Fibroblast of skin of back (primary cell): ENCODE measurements at regions not wholly inside any gene's neighbourhood (a gene's known extent, or its start where the extent isn't known, plus 50 kb on each side); places are given as distances from the start of the nearest gene placed in this dataset.
"Not testable (repeated sequence)": the region's sequence is repeated elsewhere in the genome, so short reads cannot be mapped to it uniquely, and the experiment has no call there.

ENCODE experiments used
- DNase-seq: peaks from one replicate; pipeline ENCODE4 v3.0.0-alpha.2; 2013

DNA sequence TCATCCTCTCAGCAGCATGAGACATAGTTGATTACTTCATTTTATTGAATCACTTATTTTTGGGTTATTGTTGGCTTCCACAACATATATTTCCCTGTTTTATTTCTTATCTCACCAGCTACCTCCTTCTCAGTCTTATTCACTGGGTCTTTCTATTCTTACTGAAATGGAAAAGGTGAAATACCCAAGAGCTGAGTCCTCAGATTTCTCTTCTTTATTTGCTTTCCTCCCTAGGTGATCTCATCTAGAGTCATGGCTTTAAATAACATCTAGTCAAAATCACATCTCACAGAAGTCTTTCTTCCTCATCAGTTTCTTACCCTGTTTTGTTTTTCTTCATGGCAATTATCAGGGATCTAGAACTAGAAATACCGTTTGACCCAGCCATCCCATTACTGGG lies 105.0 kb upstream of the RBBP8 start:
- DNase-seq: peak; percentile 49

GRCh38 chr18:22828583-22828982 lies 104.5 kb upstream of the RBBP8 start:
- DNase-seq: not testable (repeated sequence)

DNA sequence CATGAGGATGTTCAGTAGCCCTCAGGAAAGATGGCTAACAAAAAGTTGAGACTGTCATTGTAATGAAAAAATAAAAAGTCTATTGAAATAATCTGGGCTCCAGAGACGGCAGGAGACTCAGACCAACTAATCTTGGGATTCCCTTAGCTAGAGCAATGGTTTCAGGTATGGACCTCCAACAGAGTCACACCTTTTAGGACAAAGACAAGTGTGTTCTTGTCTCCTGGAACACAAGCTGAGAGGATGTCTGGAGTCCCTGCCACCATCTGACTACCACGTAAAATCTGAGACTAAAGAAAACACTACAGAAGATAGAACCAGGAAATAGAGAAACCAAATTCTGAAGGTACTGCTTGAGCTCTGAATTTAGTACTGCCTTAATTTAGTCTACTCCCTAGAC lies 103.3 kb upstream of the RBBP8 start:
- DNase-seq: no peak

DNA sequence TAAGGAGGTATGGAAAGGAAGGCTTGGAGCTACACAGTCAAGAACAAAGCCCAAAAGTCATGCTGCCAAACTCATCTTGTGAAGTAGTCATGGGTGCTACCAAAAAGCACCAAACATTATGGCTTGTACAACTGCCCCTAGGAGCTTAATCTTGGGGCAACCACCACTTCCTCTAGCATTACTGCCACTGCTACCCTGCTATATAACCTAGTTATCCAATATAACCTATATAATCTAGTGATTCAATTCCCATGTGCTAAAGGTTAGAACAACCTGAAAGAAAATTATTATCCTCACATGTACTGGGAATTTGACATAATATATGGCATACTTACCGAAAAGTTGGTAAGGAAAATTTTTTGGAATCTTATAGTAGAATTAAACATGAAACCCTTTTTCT lies 102.6 kb upstream of the RBBP8 start:
- no peak for DNase-seq

DNA sequence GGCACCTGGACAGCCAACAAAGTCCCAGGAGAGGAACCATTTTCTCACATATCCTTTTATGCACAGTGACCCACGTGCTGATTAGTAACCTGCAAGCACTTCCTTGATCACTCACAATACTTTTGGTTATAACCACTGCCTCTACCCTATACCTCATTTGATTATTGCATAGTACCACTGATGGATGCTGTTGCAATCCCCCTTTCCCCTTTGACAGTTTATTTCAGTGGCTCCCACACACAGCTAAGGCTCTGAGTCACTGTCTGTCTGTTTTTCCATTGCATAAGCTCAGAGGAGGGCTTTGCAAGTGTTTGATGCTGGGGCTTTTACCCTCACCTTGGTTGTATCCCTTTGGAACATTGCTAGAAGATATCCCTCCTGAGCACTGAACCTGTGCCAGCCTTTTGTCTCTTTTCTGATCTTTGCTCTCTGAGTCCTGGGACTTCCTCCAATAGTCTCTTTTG lies 101.7 kb upstream of the RBBP8 start:
- peak; percentile 23 for DNase-seq

- no peak for DNase-seq
Observed at GRCh38 chr18:22836932-22837331, 96.2 kb upstream of the RBBP8 start.

- peak; percentile 35 for DNase-seq
Observed at GRCh38 chr18:22838221-22838620, 94.9 kb upstream of the RBBP8 start.

- DNase-seq: no peak
Observed at GRCh38 chr18:22838639-22839277, 94.4 kb upstream of the RBBP8 start.

DNA sequence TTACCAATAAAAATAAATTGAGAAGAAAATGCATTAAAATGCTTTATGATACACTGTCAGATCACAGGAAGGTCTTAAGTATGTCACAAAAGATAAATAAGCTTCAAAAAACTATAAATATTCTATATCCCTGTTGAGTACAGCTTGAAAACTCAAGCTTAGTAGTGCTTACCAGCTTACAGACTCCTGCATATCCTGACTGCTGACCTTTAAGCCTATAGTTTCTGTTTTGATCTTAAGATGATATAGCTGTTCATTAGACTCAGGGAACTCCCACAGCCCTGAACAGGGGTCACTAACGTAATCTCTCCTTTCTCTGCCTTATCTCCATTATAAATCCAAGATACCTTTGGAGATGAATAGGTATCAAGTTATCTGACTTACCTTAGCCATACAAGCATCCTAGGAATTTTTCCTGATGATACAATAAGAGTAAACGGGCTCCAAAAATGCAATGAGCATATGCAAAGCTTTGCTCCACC lies 93.7 kb upstream of the RBBP8 start:
- no peak for DNase-seq

- DNase-seq: peak; percentile 9
Observed at GRCh38 chr18:22840606-22841144, 92.5 kb upstream of the RBBP8 start.

- no peak for DNase-seq
Observed at GRCh38 chr18:22841840-22842239, 91.3 kb upstream of the RBBP8 start.

GRCh38 chr18:22844190-22844589 lies 88.9 kb upstream of the RBBP8 start:
- DNase-seq: peak; percentile 2

GRCh38 chr18:22844628-22845027 lies 88.5 kb upstream of the RBBP8 start:
- no peak for DNase-seq

DNA sequence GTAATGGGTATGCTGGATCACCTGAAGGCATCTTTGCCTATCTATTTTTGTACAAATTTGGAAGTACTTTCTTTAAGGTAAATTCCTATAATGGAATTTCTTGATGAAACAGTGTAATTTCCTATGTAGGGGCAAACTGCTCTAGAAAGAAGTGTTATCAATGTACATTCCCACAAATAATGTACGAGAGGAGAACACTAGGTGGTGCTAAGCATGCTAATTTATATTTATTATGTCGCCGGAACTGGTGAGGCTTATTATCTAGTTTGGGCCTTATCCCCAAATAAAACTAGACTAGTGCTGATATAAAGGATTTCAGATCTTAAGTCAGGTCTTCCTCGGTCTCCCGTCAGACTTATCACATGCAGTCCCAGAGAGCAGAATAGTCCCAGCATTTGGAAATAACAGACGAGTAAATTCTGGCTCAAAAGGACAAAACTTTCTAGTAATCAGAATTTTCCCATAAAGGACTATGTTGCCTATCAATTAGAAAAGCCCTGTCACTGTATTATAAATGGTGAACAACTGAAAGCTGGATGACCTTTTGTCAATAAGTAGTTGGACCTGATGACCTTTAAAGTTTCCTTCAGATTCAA lies 86.9 kb upstream of the RBBP8 start:
- DNase-seq: peak; percentile 24

- no peak for DNase-seq
Observed at GRCh38 chr18:22846697-22847096, 86.4 kb upstream of the RBBP8 start.

DNA sequence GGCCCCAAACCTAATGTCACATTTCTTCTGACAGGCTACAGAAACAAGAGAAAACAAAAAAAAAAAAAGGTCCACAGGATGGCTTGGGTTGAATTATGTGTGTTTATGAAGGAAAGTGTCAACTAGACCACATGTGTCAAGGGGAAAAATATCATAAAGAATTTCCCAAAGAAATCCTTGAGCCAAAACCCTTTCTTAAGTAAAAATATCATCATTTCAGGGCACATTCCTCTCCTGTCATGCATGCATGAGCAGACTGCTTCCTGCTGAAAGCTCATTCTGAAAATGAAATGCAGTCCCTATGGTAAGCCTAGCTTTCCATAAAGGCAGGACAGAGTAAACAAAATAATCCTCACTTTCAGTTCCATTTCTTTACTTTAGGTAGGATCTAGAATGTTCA lies 85.7 kb upstream of the RBBP8 start:
- peak; percentile 2 for DNase-seq

- DNase-seq: no peak
Observed at GRCh38 chr18:22847867-22848451, 85.2 kb upstream of the RBBP8 start.

GRCh38 chr18:22848615-22849014 lies 84.5 kb upstream of the RBBP8 start:
- peak; percentile 27 for DNase-seq

GRCh38 chr18:22856870-22857269 lies 76.3 kb upstream of the RBBP8 start:
- DNase-seq: no peak

DNA sequence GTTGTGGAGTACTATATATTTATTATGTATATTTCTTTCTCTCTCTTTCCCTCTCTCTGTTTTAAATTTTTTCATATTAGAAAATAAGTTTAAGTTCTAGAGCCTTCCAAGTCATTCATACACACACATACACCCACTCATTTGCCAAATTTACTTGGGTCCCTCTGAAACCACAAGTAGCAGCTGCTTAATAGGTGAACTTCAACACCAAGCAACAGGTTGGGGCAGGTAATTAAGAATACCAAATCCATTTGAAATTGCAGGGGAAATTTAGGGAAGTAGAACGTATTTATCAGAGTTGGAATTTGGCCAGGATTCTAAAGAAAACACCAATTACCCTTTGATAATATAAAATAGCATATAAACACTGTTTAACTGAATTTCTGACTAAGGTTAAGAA lies 75.0 kb upstream of the RBBP8 start:
- DNase-seq: no peak

GRCh38 chr18:22860807-22861206 lies 72.3 kb upstream of the RBBP8 start:
- no peak for DNase-seq

DNA sequence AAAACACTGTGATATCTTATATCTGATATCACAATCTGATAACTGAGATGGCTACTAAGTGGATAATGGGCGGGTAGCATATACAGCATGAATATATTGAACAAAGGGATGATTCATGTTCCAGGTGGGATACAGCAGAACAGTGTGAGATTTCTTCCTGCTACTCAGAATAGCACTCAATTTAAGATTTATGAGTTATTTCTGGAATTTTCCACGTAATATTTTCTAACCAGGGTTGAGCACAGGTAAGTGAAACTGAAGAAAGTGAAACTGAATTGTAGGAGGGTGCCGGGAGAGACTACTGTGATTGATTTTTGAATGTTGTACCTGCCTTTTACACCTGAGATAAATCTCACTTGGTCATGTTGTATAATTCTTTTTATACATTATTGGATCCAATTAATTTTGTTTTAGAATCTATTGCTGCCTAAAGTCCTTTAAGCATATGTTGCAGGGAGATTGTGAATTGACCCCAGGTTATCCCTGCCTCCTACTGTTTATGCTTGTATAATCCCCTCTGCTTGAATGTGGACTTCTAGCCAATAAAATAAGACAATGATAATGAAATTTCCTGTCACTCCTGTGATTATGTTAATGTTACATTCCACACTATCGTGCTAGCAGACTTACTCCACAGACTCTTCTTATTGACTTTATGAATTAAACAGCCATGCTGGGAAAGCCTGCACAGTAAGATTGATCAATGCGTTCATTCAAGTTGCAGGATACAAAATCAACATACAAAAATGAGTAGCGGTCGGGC lies 67.6 kb upstream of the RBBP8 start:
- DNase-seq: no peak

DNA sequence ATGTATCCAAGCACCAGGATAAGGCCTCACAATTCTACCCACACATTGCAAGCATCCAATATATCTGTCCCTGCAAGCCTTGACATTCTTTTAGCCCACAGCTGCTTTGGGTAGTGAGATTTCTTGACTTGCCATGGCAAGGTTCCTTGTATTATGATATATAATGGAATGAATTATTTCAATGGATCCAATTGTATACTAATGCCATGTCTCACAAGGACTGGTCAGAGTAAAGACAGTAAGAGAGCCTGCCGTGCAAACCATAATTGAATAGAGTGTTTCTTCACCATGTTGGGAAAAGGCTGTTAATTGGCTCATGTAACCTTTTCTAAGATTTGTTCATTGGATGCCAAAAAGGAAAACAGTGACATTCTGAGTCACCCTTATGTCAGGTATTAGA lies 64.3 kb upstream of the RBBP8 start:
- no peak for DNase-seq
